OCI-LY1 (cell line): ENCODE measurements at regions not wholly inside any gene's neighbourhood (a gene's known extent, or its start where the extent isn't known, plus 50 kb on each side); places are given as distances from the start of the nearest gene placed in this dataset.

Experiments used
- CTCF ChIP-seq: fragments of 200-600 bp; sonication (generic), shearing (Covaris generic); IDR thresholded peaks from 2 replicates; pipeline ENCODE4 v1.5.1; 2017; ENCODE audit warnings: mild to moderate bottlenecking, antibody characterized with exemption, low read length, moderate library complexity, mixed read lengths
- EZH2 ChIP-seq: fragments of 200-600 bp; sonication (generic), shearing (Covaris generic); IDR thresholded peaks from 2 replicates; pipeline ENCODE4 v1.8.0; 2017; ENCODE audit warnings: borderline replicate concordance, mixed run types, mild to moderate bottlenecking, antibody characterized with exemption, low read length, moderate library complexity, mixed read lengths

- TF ChIP-seq CTCF (no peak), EZH2 (no peak)
These were observed 143.0 kb upstream of the THBS2 start for GRCh38 chr6:169396554-169397163.
